Cardiac muscle cell (in vitro differentiated cells and primary cell): ENCODE measurements at regions not wholly inside any gene's neighbourhood (a gene's known extent, or its start where the extent isn't known, plus 50 kb on each side); places are given as distances from the start of the nearest gene placed in this dataset.

ENCODE experiments used
- DNase-seq, 2 donors: peaks; one replicate each; pipeline versions ENCODE4 v3.0.0 to v3.0.0-alpha.2; 2010 to 2017; ENCODE audit warnings: low read depth in 1 of 2, low spot score in 1 of 2
- H3K27ac ChIP-seq: fragments of 200-600 bp; sonication (generic); 2 replicates; pipeline ENCODE4 v1.5.1; 2016
- H3K27me3 ChIP-seq: fragments of 200-600 bp; sonication (generic); 2 replicates; pipeline ENCODE4 v1.6.0; 2016; ENCODE audit warnings: control low read depth
- H3K36me3 ChIP-seq: fragments of 200-600 bp; sonication (generic); 2 replicates; pipeline ENCODE4 v1.5.1; 2016; ENCODE audit warnings: control low read depth
- H3K4me1 ChIP-seq: fragments of 200-600 bp; sonication (generic); 2 replicates; pipeline ENCODE4 v1.8.1; 2017; ENCODE audit warnings: low read depth, mild to moderate bottlenecking, mixed run types
- H3K4me3 ChIP-seq: fragments of 200-600 bp; sonication (generic); 2 replicates; pipeline ENCODE4 v1.5.1; 2016; ENCODE audit warnings: mild to moderate bottlenecking
- H3K9me3 ChIP-seq: fragments of 200-600 bp; sonication (generic); 2 replicates; pipeline ENCODE4 v1.5.1; 2017; ENCODE audit warnings: low read depth, mild to moderate bottlenecking, control low read depth
- CTCF ChIP-seq: IDR thresholded peaks from 2 replicates; pipeline ENCODE4 v1.5.1; 2012; ENCODE audit warnings: low read depth, mild to moderate bottlenecking, low read length

- Histone ChIP-seq H3K9me3 (no peaks in the 10 kb centered on the region), H3K27me3 (no peaks in the 10 kb centered on the region), H3K36me3 (no peaks in the 10 kb centered on the region), H3K4me3 (no peak overlapping the region), H3K27ac (no peak overlapping the region), H3K4me1 (peaks cover 23% of the 10 kb centered on the region)
- no peak for DNase-seq
- TF ChIP-seq CTCF, result no peak
These were observed 604.4 kb downstream of the CCDC171 start for GRCh38 chr9:16157216-16157615.

- Histone ChIP-seq H3K4me1 (peaks cover 21% of the 10 kb centered on the region), H3K27me3 (no peaks in the 10 kb centered on the region), H3K9me3 (no peaks in the 10 kb centered on the region), H3K27ac (no peak overlapping the region), H3K4me3 (no peak overlapping the region), H3K36me3 (no peaks in the 10 kb centered on the region)
- DNase-seq, result no peak
- TF ChIP-seq CTCF, result no peak
These were observed 604.8 kb downstream of the CCDC171 start for GRCh38 chr9:16157651-16158050.

GRCh38 chr9:16158093-16158492 lies 605.2 kb downstream of the CCDC171 start:
- no peaks in the 10 kb centered on the region for H3K9me3 ChIP-seq
- no peaks in the 10 kb centered on the region for H3K36me3 ChIP-seq
- H3K27me3 ChIP-seq, result no peaks in the 10 kb centered on the region
- no peak overlapping the region for H3K4me3 ChIP-seq
- H3K4me1 ChIP-seq, result peaks cover 17% of the 10 kb centered on the region
- H3K27ac ChIP-seq, result no peak overlapping the region
- no peak for DNase-seq
- no peak for TF ChIP-seq CTCF

- Histone ChIP-seq H3K4me1 (peaks cover 9% of the 10 kb centered on the region), H3K36me3 (no peaks in the 10 kb centered on the region), H3K9me3 (no peaks in the 10 kb centered on the region), H3K27me3 (no peaks in the 10 kb centered on the region), H3K27ac (no peak overlapping the region), H3K4me3 (no peak overlapping the region)
- no peak for DNase-seq
- TF ChIP-seq CTCF, result no peak
These were observed 608.6 kb downstream of the CCDC171 start for GRCh38 chr9:16161483-16161882.

- TF ChIP-seq CTCF, result no peak
- Histone ChIP-seq H3K27ac (no peak overlapping the region), H3K9me3 (no peaks in the 10 kb centered on the region), H3K4me3 (no peak overlapping the region), H3K27me3 (no peaks in the 10 kb centered on the region), H3K36me3 (no peaks in the 10 kb centered on the region), H3K4me1 (peaks cover 6% of the 10 kb centered on the region)
- DNase-seq, result no peak
These were observed 617.3 kb downstream of the CCDC171 start for GRCh38 chr9:16170119-16170518.

GRCh38 chr9:16171911-16172310 lies 619.1 kb downstream of the CCDC171 start:
- no peaks in the 10 kb centered on the region for H3K27me3 ChIP-seq
- no peak for DNase-seq
- no peaks in the 10 kb centered on the region for H3K36me3 ChIP-seq
- peaks cover 6% of the 10 kb centered on the region for H3K4me1 ChIP-seq
- H3K4me3 ChIP-seq, result no peak overlapping the region
- H3K27ac ChIP-seq, result no peak overlapping the region
- H3K9me3 ChIP-seq, result no peaks in the 10 kb centered on the region
- no peak for TF ChIP-seq CTCF
